ENCODE measurements at regions not wholly inside any gene's neighbourhood (a gene's known extent, or its start where the extent isn't known, plus 50 kb on each side); places are given as distances from the start of the nearest gene placed in this dataset.

DNA sequence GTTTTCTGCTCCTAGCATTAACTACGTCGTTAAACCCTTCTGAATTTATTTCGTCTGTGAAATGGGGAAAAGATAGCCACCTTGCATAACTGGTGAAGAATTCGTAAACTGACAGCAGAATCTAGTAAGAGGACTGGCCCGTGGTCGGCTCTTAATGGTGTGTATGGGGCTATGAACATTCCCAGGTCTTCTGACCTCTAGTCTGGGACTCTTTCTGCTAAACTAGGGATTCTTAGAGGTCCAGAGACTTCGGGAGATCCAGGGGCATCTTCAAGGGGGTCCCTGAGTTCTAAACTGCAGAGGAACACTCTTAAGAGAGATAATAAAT, 231.1 kb upstream of the SERP2 start:
- Histone ChIP-seq H3K23ac (ENCODE audit: low read length) (no peak overlapping the region), H3K27ac (ENCODE audit: low read depth, low read length) (no peak overlapping the region), H3K27me3 (ENCODE audit: insufficient read depth, low read length, poor library complexity) (no peaks in the 10 kb centered on the region), H3K18ac (ENCODE audit: low read length) (no peak overlapping the region), H2BK5ac (ENCODE audit: low read length) (no peak overlapping the region), H4K8ac (ENCODE audit: low read depth, low read length) (no peak overlapping the region), H4K5ac (ENCODE audit: low read length) (no peak overlapping the region), H3K36me3 (ENCODE audit: control insufficient read depth, insufficient read depth, low read length) (no peaks in the 10 kb centered on the region), H3K79me2 (ENCODE audit: control insufficient read depth, insufficient read depth, low read length) (no peaks in the 10 kb centered on the region), H3K4me3 (ENCODE audit: low read length) (peak overlapping the region; percentile 67), H2BK15ac (replicated peaks; ENCODE audit: low read depth) (no peak overlapping the region), H2AK5ac (ENCODE audit: low read length) (no peak overlapping the region), H3K4me1 (ENCODE audit: control insufficient read depth, low read depth, low read length) (peaks cover 3% of the 10 kb centered on the region), H2BK120ac (ENCODE audit: low read depth, low read length) (no peak overlapping the region), H3K9ac (ENCODE audit: low read length) (peak overlapping the region; percentile 95), H3K79me1 (ENCODE audit: low read length) (no peaks in the 10 kb centered on the region), H3K56ac (ENCODE audit: low read length) (peak overlapping the region; percentile 98), H3K4me2 (ENCODE audit: low read length) (peak overlapping the region; percentile 58), H3K4ac (ENCODE audit: low read depth, low read length) (peak overlapping the region; percentile 88)
- no peak for DNase-seq
- WGBS (ENCODE audit: extremely low coverage, insufficient coverage, low lambda C conversion rate): no CpG with 5 or more reads among the region's 7 CpGs

DNA sequence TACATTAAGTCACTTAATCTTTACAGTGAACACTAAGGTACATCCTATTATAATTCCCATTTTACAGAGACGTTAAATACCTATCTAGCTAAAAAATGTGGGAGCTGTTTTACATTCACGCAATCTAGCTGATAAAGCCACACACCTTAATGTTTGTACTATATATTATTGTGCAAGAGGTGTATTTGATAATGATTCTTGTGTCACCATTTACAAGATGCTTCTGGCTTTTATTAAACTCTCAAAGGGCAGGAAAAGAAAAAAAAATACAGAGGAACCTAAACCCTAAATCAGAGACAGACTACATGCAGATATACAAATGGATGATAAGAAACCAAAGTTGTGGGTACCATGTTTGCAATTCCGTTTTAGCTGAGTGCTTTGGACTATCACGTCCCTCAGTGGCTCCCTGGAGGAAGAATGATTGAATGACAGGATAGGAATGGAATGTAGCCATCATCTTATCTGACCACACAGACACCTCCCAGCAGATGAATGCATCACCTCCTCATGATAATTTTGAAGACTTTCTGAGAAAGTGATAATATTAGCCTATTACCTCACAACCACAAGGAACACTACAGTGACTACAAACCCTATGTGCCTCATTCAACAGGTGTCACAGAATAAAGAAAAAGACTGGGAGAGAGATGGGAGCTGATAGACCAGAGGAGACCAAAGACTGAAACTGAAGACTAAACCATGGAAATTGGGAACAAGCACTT, 230.5 kb upstream of the SERP2 start:
- peak; percentile 86 for DNase-seq
- H3K56ac ChIP-seq (ENCODE audit: low read length): no peak overlapping the region
- H3K4ac ChIP-seq (ENCODE audit: low read depth, low read length): no peak overlapping the region
- H3K4me3 ChIP-seq (ENCODE audit: low read length): no peak overlapping the region
- H3K79me1 ChIP-seq (ENCODE audit: low read length): no peaks in the 10 kb centered on the region
- H3K4me2 ChIP-seq (ENCODE audit: low read length): no peak overlapping the region
- no peaks in the 10 kb centered on the region for H3K36me3 ChIP-seq (ENCODE audit: control insufficient read depth, insufficient read depth, low read length)
- H3K18ac ChIP-seq (ENCODE audit: low read length): no peak overlapping the region
- H3K23ac ChIP-seq (ENCODE audit: low read length): no peak overlapping the region
- H3K4me1 ChIP-seq (ENCODE audit: control insufficient read depth, low read depth, low read length): peaks cover 3% of the 10 kb centered on the region
- H3K9ac ChIP-seq (ENCODE audit: low read length): no peak overlapping the region
- H4K5ac ChIP-seq (ENCODE audit: low read length): no peak overlapping the region
- H3K79me2 ChIP-seq (ENCODE audit: control insufficient read depth, insufficient read depth, low read length): no peaks in the 10 kb centered on the region
- H4K8ac ChIP-seq (ENCODE audit: low read depth, low read length): no peak overlapping the region
- H2BK120ac ChIP-seq (ENCODE audit: low read depth, low read length): no peak overlapping the region
- H3K27ac ChIP-seq (ENCODE audit: low read depth, low read length): no peak overlapping the region
- H2BK5ac ChIP-seq (ENCODE audit: low read length): no peak overlapping the region
- H2AK5ac ChIP-seq (ENCODE audit: low read length): no peak overlapping the region
- H2BK15ac ChIP-seq (replicated peaks; ENCODE audit: low read depth): no peak overlapping the region
- WGBS (ENCODE audit: extremely low coverage, insufficient coverage, low lambda C conversion rate): no CpG with 5 or more reads among the region's 4 CpGs
- no peaks in the 10 kb centered on the region for H3K27me3 ChIP-seq (ENCODE audit: insufficient read depth, low read length, poor library complexity)

DNA sequence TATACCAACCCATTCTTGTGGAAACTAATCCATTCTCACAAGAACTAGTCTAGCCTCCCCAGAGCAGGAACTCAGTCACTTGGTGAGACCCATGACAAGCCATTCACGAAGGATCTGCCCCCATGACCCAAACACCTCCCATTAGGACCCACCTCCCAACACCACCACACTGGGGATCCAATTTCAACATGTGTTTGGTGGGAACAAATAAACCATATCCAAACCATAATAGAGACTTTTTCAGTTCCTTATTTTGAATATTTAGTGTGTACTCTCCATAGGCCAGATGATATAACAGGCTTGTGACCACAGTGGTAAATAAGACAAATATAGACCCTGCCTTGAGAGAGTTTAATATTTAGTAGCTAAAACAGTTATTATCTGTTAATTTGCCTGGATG, 227.5 kb upstream of the SERP2 start:
- H4K8ac ChIP-seq (ENCODE audit: low read depth, low read length): no peak overlapping the region
- H3K4me1 ChIP-seq (ENCODE audit: control insufficient read depth, low read depth, low read length): peaks cover 2% of the 10 kb centered on the region
- no peaks in the 10 kb centered on the region for H3K79me2 ChIP-seq (ENCODE audit: control insufficient read depth, insufficient read depth, low read length)
- H4K5ac ChIP-seq (ENCODE audit: low read length): no peak overlapping the region
- H3K9ac ChIP-seq (ENCODE audit: low read length): no peak overlapping the region
- H3K27me3 ChIP-seq (ENCODE audit: insufficient read depth, low read length, poor library complexity): no peaks in the 10 kb centered on the region
- no peak for DNase-seq
- no peaks in the 10 kb centered on the region for H3K36me3 ChIP-seq (ENCODE audit: control insufficient read depth, insufficient read depth, low read length)
- H3K4me3 ChIP-seq (ENCODE audit: low read length): no peak overlapping the region
- H3K18ac ChIP-seq (ENCODE audit: low read length): no peak overlapping the region
- no peak overlapping the region for H2AK5ac ChIP-seq (ENCODE audit: low read length)
- no peak overlapping the region for H3K56ac ChIP-seq (ENCODE audit: low read length)
- no peak overlapping the region for H2BK120ac ChIP-seq (ENCODE audit: low read depth, low read length)
- no peak overlapping the region for H3K23ac ChIP-seq (ENCODE audit: low read length)
- H3K79me1 ChIP-seq (ENCODE audit: low read length): no peaks in the 10 kb centered on the region
- no peak overlapping the region for H3K4ac ChIP-seq (ENCODE audit: low read depth, low read length)
- WGBS (ENCODE audit: extremely low coverage, insufficient coverage, low lambda C conversion rate): no CpG with 5 or more reads among the region's 1 CpG
- no peak overlapping the region for H3K4me2 ChIP-seq (ENCODE audit: low read length)
- H2BK5ac ChIP-seq (ENCODE audit: low read length): no peak overlapping the region
- no peak overlapping the region for H3K27ac ChIP-seq (ENCODE audit: low read depth, low read length)
- H2BK15ac ChIP-seq (replicated peaks; ENCODE audit: low read depth): no peak overlapping the region

DNA sequence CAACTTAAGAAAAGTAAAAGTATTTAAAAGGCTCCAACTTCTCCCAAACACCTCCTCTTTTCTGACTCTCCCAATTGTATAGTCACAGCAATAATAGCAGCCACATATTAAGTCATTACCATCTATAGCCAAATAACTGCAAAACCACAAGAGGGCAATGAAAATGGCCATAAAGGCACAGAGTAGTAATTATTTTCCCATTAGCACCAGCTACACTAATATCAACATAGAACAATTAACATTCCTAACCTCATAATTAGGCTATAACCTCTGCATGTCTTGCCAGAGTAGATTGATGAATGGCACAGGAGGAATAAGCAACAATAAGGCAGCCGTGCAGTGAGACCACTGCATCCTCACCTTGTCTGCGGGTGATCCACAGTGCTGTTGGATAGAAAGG, 226.4 kb upstream of the SERP2 start:
- Histone ChIP-seq H3K27me3 (ENCODE audit: insufficient read depth, low read length, poor library complexity) (no peaks in the 10 kb centered on the region), H3K4ac (ENCODE audit: low read depth, low read length) (no peak overlapping the region), H2BK120ac (ENCODE audit: low read depth, low read length) (no peak overlapping the region), H3K27ac (ENCODE audit: low read depth, low read length) (no peak overlapping the region), H3K23ac (ENCODE audit: low read length) (no peak overlapping the region), H3K79me1 (ENCODE audit: low read length) (no peaks in the 10 kb centered on the region), H3K4me3 (ENCODE audit: low read length) (no peak overlapping the region), H3K36me3 (ENCODE audit: control insufficient read depth, insufficient read depth, low read length) (no peaks in the 10 kb centered on the region), H3K9ac (ENCODE audit: low read length) (no peak overlapping the region), H3K56ac (ENCODE audit: low read length) (no peak overlapping the region), H4K8ac (ENCODE audit: low read depth, low read length) (no peak overlapping the region), H3K79me2 (ENCODE audit: control insufficient read depth, insufficient read depth, low read length) (no peaks in the 10 kb centered on the region), H3K18ac (ENCODE audit: low read length) (no peak overlapping the region), H2BK15ac (replicated peaks; ENCODE audit: low read depth) (no peak overlapping the region), H3K4me1 (ENCODE audit: control insufficient read depth, low read depth, low read length) (no peaks in the 10 kb centered on the region), H3K4me2 (ENCODE audit: low read length) (no peak overlapping the region), H2AK5ac (ENCODE audit: low read length) (no peak overlapping the region), H2BK5ac (ENCODE audit: low read length) (no peak overlapping the region), H4K5ac (ENCODE audit: low read length) (no peak overlapping the region)
- DNase-seq: no peak
- WGBS (ENCODE audit: extremely low coverage, insufficient coverage, low lambda C conversion rate): no CpG with 5 or more reads among the region's 2 CpGs

DNA sequence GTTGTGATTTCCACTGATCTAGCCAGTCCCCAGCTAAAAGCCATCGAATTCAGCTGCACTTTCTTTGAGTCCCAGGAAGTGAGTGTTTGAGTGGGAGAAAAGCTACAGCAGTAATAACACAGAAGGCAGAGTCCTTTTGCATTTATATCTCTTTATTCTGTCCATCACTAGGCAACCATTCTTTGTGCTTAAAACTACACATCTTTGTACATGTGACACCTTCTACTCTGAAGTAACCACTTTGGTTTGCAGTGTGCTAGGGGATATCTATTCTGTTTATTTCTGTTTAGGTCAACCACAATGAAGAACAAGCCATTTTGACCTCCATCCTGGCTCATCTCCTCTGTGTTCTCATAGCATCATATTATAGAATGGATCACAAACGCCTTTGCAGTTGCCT, 226.0 kb upstream of the SERP2 start:
- no peak overlapping the region for H4K8ac ChIP-seq (ENCODE audit: low read depth, low read length)
- WGBS (ENCODE audit: extremely low coverage, insufficient coverage, low lambda C conversion rate): no CpG with 5 or more reads among the region's 2 CpGs
- H4K5ac ChIP-seq (ENCODE audit: low read length): no peak overlapping the region

More for the DNA sequence above, 226.0 kb upstream of the SERP2 start:
- H3K4me3 ChIP-seq (ENCODE audit: low read length): no peak overlapping the region
- H3K4me2 ChIP-seq (ENCODE audit: low read length): no peak overlapping the region
- H3K27me3 ChIP-seq (ENCODE audit: insufficient read depth, low read length, poor library complexity): no peaks in the 10 kb centered on the region
- H2AK5ac ChIP-seq (ENCODE audit: low read length): no peak overlapping the region
- H3K9ac ChIP-seq (ENCODE audit: low read length): no peak overlapping the region
- H3K23ac ChIP-seq (ENCODE audit: low read length): no peak overlapping the region
- H3K4ac ChIP-seq (ENCODE audit: low read depth, low read length): no peak overlapping the region
- no peak overlapping the region for H2BK5ac ChIP-seq (ENCODE audit: low read length)
- no peaks in the 10 kb centered on the region for H3K36me3 ChIP-seq (ENCODE audit: control insufficient read depth, insufficient read depth, low read length)
- no peak overlapping the region for H2BK120ac ChIP-seq (ENCODE audit: low read depth, low read length)
- no peak overlapping the region for H3K27ac ChIP-seq (ENCODE audit: low read depth, low read length)
- H2BK15ac ChIP-seq (replicated peaks; ENCODE audit: low read depth): no peak overlapping the region
- H3K56ac ChIP-seq (ENCODE audit: low read length): no peak overlapping the region
- H3K18ac ChIP-seq (ENCODE audit: low read length): no peak overlapping the region
- no peak for DNase-seq
- H3K4me1 ChIP-seq (ENCODE audit: control insufficient read depth, low read depth, low read length): no peaks in the 10 kb centered on the region
- H3K79me1 ChIP-seq (ENCODE audit: low read length): no peaks in the 10 kb centered on the region
- H3K79me2 ChIP-seq (ENCODE audit: control insufficient read depth, insufficient read depth, low read length): no peaks in the 10 kb centered on the region
